ENCODE measurements at regions not wholly inside any gene's neighbourhood (a gene's known extent, or its start where the extent isn't known, plus 50 kb on each side); places are given as distances from the start of the nearest gene placed in this dataset.
"Not testable (repeated sequence)": the region's sequence is repeated elsewhere in the genome, so short reads cannot be mapped to it uniquely, and the experiment has no call there.

DNA sequence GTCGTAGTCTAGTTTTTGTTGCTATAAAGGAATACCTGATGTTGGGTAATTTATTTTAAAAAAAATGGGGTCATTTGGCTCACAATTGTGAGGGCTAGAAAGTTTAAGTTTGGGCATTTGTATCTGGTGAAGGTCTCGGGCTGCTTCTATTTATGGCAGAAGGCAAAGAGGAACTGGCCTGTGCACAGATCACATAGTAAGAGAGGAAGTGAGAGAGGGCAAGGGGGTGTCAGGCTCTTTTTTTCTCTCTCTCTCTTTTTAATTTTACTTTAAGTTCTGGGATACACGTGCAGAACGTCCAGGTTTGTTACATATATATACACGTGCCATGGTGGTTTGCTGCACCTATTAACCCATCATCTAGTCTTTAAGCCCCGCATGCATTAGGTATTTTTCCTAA, 453.3 kb downstream of the DIRAS2 start:
- no peak overlapping the region for H3K27ac ChIP-seq (ENCODE audit: low read depth in 2 of 2, low read length in 1 of 2)
- 75 to 81% methylated on average over 6 of the region's 6 CpGs for WGBS, 2 donors
- H3K36me3 ChIP-seq (ENCODE audit: control insufficient read depth in 2 of 2, insufficient read depth in 2 of 2, low read length in 1 of 2): no peaks in the 10 kb centered on the region
- no peaks in the 10 kb centered on the region for H3K9me3 ChIP-seq (ENCODE audit: control insufficient read depth in 2 of 2, insufficient read depth in 1 of 2, low read depth in 1 of 2, low read length in 1 of 2)
- no peak overlapping the region for H3K4me3 ChIP-seq (ENCODE audit: low read depth in 1 of 2, low read length in 2 of 2)
- no peaks in the 10 kb centered on the region for H3K27me3 ChIP-seq (ENCODE audit: control insufficient read depth in 1 of 2, insufficient read depth in 2 of 2, low read length in 2 of 2)
- no peaks in the 10 kb centered on the region for H3K4me1 ChIP-seq (ENCODE audit: control insufficient read depth in 2 of 2, insufficient read depth in 2 of 2, low read length in 1 of 2)

GRCh38 chr9:90192465-90192864, 450.2 kb downstream of the DIRAS2 start:
- H3K4me3 ChIP-seq (ENCODE audit: low read depth in 1 of 2, low read length in 2 of 2); H3K27ac ChIP-seq (ENCODE audit: low read depth in 2 of 2, low read length in 1 of 2); H3K9me3 ChIP-seq (ENCODE audit: control insufficient read depth in 2 of 2, insufficient read depth in 1 of 2, low read depth in 1 of 2, low read length in 1 of 2); H3K27me3 ChIP-seq (ENCODE audit: control insufficient read depth in 1 of 2, insufficient read depth in 2 of 2, low read length in 2 of 2); H3K36me3 ChIP-seq (ENCODE audit: control insufficient read depth in 2 of 2, insufficient read depth in 2 of 2, low read length in 1 of 2); H3K4me1 ChIP-seq (ENCODE audit: control insufficient read depth in 2 of 2, insufficient read depth in 2 of 2, low read length in 1 of 2): not testable (repeated sequence)
- 65 to 75% methylated on average over 7 of the region's 7 CpGs for WGBS, 2 donors

- WGBS, 2 donors: 61 to 74% methylated on average over 3 of the region's 3 CpGs
- H3K36me3 ChIP-seq (ENCODE audit: control insufficient read depth in 2 of 2, insufficient read depth in 2 of 2, low read length in 1 of 2): no peaks in the 10 kb centered on the region
- H3K27ac ChIP-seq (ENCODE audit: low read depth in 2 of 2, low read length in 1 of 2): no peak overlapping the region
- H3K9me3 ChIP-seq (ENCODE audit: control insufficient read depth in 2 of 2, insufficient read depth in 1 of 2, low read depth in 1 of 2, low read length in 1 of 2): no peaks in the 10 kb centered on the region
- H3K4me1 ChIP-seq (ENCODE audit: control insufficient read depth in 2 of 2, insufficient read depth in 2 of 2, low read length in 1 of 2): no peaks in the 10 kb centered on the region
- H3K4me3 ChIP-seq (ENCODE audit: low read depth in 1 of 2, low read length in 2 of 2): no peak overlapping the region
- no peaks in the 10 kb centered on the region for H3K27me3 ChIP-seq (ENCODE audit: control insufficient read depth in 1 of 2, insufficient read depth in 2 of 2, low read length in 2 of 2)
Measured at GRCh38 chr9:90198956-90199355, 443.7 kb downstream of the DIRAS2 start.

- H3K9me3 ChIP-seq (ENCODE audit: control insufficient read depth in 2 of 2, insufficient read depth in 1 of 2, low read depth in 1 of 2, low read length in 1 of 2): no peaks in the 10 kb centered on the region
- no peaks in the 10 kb centered on the region for H3K4me1 ChIP-seq (ENCODE audit: control insufficient read depth in 2 of 2, insufficient read depth in 2 of 2, low read length in 1 of 2)
- WGBS, 2 donors: 20 to 37% methylated on average over 2 of the region's 2 CpGs
- no peak overlapping the region for H3K4me3 ChIP-seq (ENCODE audit: low read depth in 1 of 2, low read length in 2 of 2)
- H3K27ac ChIP-seq (ENCODE audit: low read depth in 2 of 2, low read length in 1 of 2): no peak overlapping the region
- H3K36me3 ChIP-seq (ENCODE audit: control insufficient read depth in 2 of 2, insufficient read depth in 2 of 2, low read length in 1 of 2): no peaks in the 10 kb centered on the region
- no peaks in the 10 kb centered on the region for H3K27me3 ChIP-seq (ENCODE audit: control insufficient read depth in 1 of 2, insufficient read depth in 2 of 2, low read length in 2 of 2)
Measured at GRCh38 chr9:90201766-90202165, 440.9 kb downstream of the DIRAS2 start.

DNA sequence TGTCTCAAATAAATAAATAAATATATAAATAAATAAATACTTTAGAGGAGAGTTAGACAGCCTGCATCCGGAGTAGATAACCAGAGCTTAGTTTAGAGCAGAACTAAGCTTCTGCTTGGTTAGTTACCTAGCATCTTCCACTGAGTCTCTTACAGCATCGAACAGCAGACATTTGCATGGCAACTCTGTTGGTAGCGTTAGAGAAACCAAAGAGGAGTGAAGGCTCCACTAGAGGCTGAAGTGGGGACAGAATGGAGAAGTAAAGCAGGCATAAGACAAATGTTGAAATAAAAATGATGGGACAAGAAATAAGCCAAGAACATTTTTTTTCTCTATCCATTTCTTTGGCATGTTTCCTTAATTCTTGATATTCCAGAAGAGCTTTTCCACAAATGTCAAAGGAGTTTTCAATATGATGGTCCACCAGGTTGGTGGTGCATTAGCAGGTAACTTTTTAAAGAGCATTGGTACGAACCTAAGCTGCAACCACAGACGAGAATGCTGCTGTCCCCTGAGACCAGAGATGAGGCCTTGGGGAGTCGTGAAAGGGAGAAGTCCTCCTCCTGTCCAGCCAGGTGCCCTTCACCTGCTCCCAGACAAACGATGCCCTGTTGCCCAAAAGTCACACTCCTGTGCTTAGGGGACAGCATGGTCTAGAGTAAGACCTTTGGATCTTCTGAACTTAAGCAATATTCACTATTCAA, 438.3 kb downstream of the DIRAS2 start:
- no peak overlapping the region for H3K4me3 ChIP-seq (ENCODE audit: low read depth in 1 of 2, low read length in 2 of 2)
- H3K27ac ChIP-seq (ENCODE audit: low read depth in 2 of 2, low read length in 1 of 2): no peak overlapping the region
- no peaks in the 10 kb centered on the region for H3K36me3 ChIP-seq (ENCODE audit: control insufficient read depth in 2 of 2, insufficient read depth in 2 of 2, low read length in 1 of 2)
- no peaks in the 10 kb centered on the region for H3K9me3 ChIP-seq (ENCODE audit: control insufficient read depth in 2 of 2, insufficient read depth in 1 of 2, low read depth in 1 of 2, low read length in 1 of 2)
- H3K27me3 ChIP-seq (ENCODE audit: control insufficient read depth in 1 of 2, insufficient read depth in 2 of 2, low read length in 2 of 2): no peaks in the 10 kb centered on the region
- H3K4me1 ChIP-seq (ENCODE audit: control insufficient read depth in 2 of 2, insufficient read depth in 2 of 2, low read length in 1 of 2): no peaks in the 10 kb centered on the region
- 79 to 80% methylated on average over 7 of the region's 7 CpGs for WGBS, 2 donors

- not testable (repeated sequence) for H3K4me1 ChIP-seq (ENCODE audit: control insufficient read depth in 2 of 2, insufficient read depth in 2 of 2, low read length in 1 of 2); H3K9me3 ChIP-seq (ENCODE audit: control insufficient read depth in 2 of 2, insufficient read depth in 1 of 2, low read depth in 1 of 2, low read length in 1 of 2); H3K36me3 ChIP-seq (ENCODE audit: control insufficient read depth in 2 of 2, insufficient read depth in 2 of 2, low read length in 1 of 2); H3K27ac ChIP-seq (ENCODE audit: low read depth in 2 of 2, low read length in 1 of 2); H3K4me3 ChIP-seq (ENCODE audit: low read depth in 1 of 2, low read length in 2 of 2); H3K27me3 ChIP-seq (ENCODE audit: control insufficient read depth in 1 of 2, insufficient read depth in 2 of 2, low read length in 2 of 2)
- WGBS, 2 donors: 57 to 64% methylated on average over 9 of the region's 9 CpGs
Measured at GRCh38 chr9:90213045-90213444, 429.6 kb downstream of the DIRAS2 start.

GRCh38 chr9:90219548-90220118, 423.0 kb downstream of the DIRAS2 start:
- Histone ChIP-seq H3K27ac (ENCODE audit: low read depth in 2 of 2, low read length in 1 of 2) (no peak overlapping the region), H3K27me3 (ENCODE audit: control insufficient read depth in 1 of 2, insufficient read depth in 2 of 2, low read length in 2 of 2) (no peaks in the 10 kb centered on the region), H3K9me3 (ENCODE audit: control insufficient read depth in 2 of 2, insufficient read depth in 1 of 2, low read depth in 1 of 2, low read length in 1 of 2) (no peaks in the 10 kb centered on the region), H3K36me3 (ENCODE audit: control insufficient read depth in 2 of 2, insufficient read depth in 2 of 2, low read length in 1 of 2) (no peaks in the 10 kb centered on the region), H3K4me3 (ENCODE audit: low read depth in 1 of 2, low read length in 2 of 2) (no peak overlapping the region), H3K4me1 (ENCODE audit: control insufficient read depth in 2 of 2, insufficient read depth in 2 of 2, low read length in 1 of 2) (no peaks in the 10 kb centered on the region)
- 14 to 24% methylated on average over 27 of the region's 27 CpGs for WGBS, 2 donors

DNA sequence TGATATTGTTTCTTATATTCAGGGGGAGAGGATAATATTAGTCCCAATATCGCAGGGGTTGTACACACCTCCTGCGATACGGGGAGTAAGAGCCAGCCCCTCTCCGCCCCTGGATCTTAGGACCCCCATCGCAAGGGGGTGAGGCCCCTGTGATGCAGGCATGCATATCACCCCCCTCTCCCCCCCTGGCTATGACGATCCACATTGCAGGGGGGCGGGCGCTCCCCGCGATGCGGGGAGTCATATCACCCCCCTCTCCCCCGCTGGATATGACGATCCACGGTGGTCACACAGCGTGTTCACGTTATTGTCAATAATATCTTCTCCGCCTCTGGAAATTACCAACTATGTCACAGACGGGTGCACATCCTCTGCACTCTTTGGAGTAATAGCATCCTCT, 420.7 kb downstream of the DIRAS2 start:
- not testable (repeated sequence) for H3K36me3 ChIP-seq (ENCODE audit: control insufficient read depth in 2 of 2, insufficient read depth in 2 of 2, low read length in 1 of 2); H3K9me3 ChIP-seq (ENCODE audit: control insufficient read depth in 2 of 2, insufficient read depth in 1 of 2, low read depth in 1 of 2, low read length in 1 of 2); H3K4me3 ChIP-seq (ENCODE audit: low read depth in 1 of 2, low read length in 2 of 2); H3K4me1 ChIP-seq (ENCODE audit: control insufficient read depth in 2 of 2, insufficient read depth in 2 of 2, low read length in 1 of 2); H3K27me3 ChIP-seq (ENCODE audit: control insufficient read depth in 1 of 2, insufficient read depth in 2 of 2, low read length in 2 of 2); H3K27ac ChIP-seq (ENCODE audit: low read depth in 2 of 2, low read length in 1 of 2)
- 78 to 81% methylated on average over 18 of the region's 18 CpGs for WGBS, 2 donors

DNA sequence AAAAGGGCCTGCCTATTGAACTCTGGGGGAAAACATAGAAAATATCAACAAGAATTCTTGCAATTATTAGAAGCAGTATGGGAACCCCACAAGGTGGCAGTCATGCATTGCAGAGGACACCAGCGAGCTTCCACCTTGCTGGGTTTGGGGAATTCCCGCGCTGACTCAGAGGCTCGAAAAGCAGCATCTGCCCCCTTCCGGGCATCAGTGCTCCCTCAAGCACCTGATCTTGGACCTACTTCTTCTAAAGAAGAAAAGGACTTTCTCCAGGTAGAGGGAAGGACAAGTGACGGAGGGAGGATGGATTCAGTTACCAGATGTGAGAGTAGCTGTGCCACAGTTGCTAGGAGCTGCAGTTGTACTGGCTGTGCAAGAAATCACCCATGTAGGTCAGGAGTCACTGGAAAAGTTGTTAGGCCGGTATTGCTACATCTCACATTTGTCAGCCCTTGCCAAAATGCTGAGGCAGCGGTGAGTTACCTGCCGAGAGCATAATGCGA, 415.7 kb downstream of the DIRAS2 start:
- H3K4me3 ChIP-seq (ENCODE audit: low read depth in 1 of 2, low read length in 2 of 2); H3K27me3 ChIP-seq (ENCODE audit: control insufficient read depth in 1 of 2, insufficient read depth in 2 of 2, low read length in 2 of 2); H3K9me3 ChIP-seq (ENCODE audit: control insufficient read depth in 2 of 2, insufficient read depth in 1 of 2, low read depth in 1 of 2, low read length in 1 of 2); H3K36me3 ChIP-seq (ENCODE audit: control insufficient read depth in 2 of 2, insufficient read depth in 2 of 2, low read length in 1 of 2); H3K27ac ChIP-seq (ENCODE audit: low read depth in 2 of 2, low read length in 1 of 2); H3K4me1 ChIP-seq (ENCODE audit: control insufficient read depth in 2 of 2, insufficient read depth in 2 of 2, low read length in 1 of 2): not testable (repeated sequence)
- WGBS, 2 donors: 29 to 32% methylated on average over 9 to 10 of the region's 10 CpGs

DNA sequence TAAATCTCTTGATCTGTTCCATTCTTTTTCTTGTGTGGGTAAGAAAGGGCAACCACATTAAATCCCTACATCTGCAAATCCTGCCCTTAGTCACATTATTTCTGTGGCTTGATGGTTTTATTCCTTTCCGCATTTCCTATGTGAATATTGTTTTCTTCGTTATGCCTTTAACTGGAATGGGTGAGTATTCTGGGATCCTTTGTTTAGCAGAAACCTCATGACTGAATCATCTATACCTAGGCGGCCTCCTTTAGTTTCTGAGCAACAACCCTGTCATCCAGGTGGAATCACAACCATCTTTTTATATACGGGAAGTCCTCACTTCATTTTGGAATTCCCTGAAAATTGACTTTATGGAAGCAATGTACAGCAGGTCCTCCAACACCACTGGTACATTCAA, 409.5 kb downstream of the DIRAS2 start:
- H3K36me3 ChIP-seq (ENCODE audit: control insufficient read depth in 2 of 2, insufficient read depth in 2 of 2, low read length in 1 of 2); H3K9me3 ChIP-seq (ENCODE audit: control insufficient read depth in 2 of 2, insufficient read depth in 1 of 2, low read depth in 1 of 2, low read length in 1 of 2): not testable (repeated sequence)

More for the DNA sequence above, 409.5 kb downstream of the DIRAS2 start:
- H3K4me1 ChIP-seq (ENCODE audit: control insufficient read depth in 2 of 2, insufficient read depth in 2 of 2, low read length in 1 of 2); H3K27me3 ChIP-seq (ENCODE audit: control insufficient read depth in 1 of 2, insufficient read depth in 2 of 2, low read length in 2 of 2); H3K4me3 ChIP-seq (ENCODE audit: low read depth in 1 of 2, low read length in 2 of 2); H3K27ac ChIP-seq (ENCODE audit: low read depth in 2 of 2, low read length in 1 of 2): not testable (repeated sequence)
- WGBS, 2 donors: 82% methylated on average over 4 of the region's 4 CpGs
